ENCODE measurements at regions not wholly inside any gene's neighbourhood (a gene's known extent, or its start where the extent isn't known, plus 50 kb on each side); places are given as distances from the start of the nearest gene placed in this dataset.

- H3K4me3 ChIP-seq, result no peak overlapping the region
- H3K27ac ChIP-seq, result no peak overlapping the region
- no peaks in the 10 kb centered on the region for H3K4me1 ChIP-seq (replicated peaks in 1 of 2)
- no peaks in the 10 kb centered on the region for H3K27me3 ChIP-seq
- TF ChIP-seq POLR2A (IDR thresholded peaks at IDR 0.05), result no peak
- no peak for TF ChIP-seq CTCF (IDR thresholded peaks at IDR 0.05)
- no peak for DNase-seq
- no peaks in the 10 kb centered on the region for H3K9me3 ChIP-seq (replicated peaks in 1 of 3)
- intact Hi-C loops (cut with DNase I), result no loop called here
- H3K36me3 ChIP-seq (replicated peaks in 1 of 2), result no peaks in the 10 kb centered on the region
- 68 to 84% (median 79%) methylated on average over 5 of the region's 5 CpGs for WGBS, 4 donors
Measured at GRCh38 chr2:57543211-57543610, 503.4 kb upstream of the VRK2 start.

- no peak overlapping the region for H3K27ac ChIP-seq
- TF ChIP-seq POLR2A (IDR thresholded peaks at IDR 0.05) (no peak), CTCF (IDR thresholded peaks at IDR 0.05) (no peak)
- H3K27me3 ChIP-seq, result no peaks in the 10 kb centered on the region
- no peak overlapping the region for H3K4me3 ChIP-seq
- no peaks in the 10 kb centered on the region for H3K36me3 ChIP-seq (replicated peaks in 1 of 2)
- H3K4me1 ChIP-seq (replicated peaks in 1 of 2), result no peaks in the 10 kb centered on the region
- no peak for DNase-seq
- intact Hi-C loops (cut with DNase I), result no loop called here
- no peaks in the 10 kb centered on the region for H3K9me3 ChIP-seq (replicated peaks in 1 of 3)
Measured at GRCh38 chr2:57544624-57545023, 502.0 kb upstream of the VRK2 start.

GRCh38 chr2:57546478-57546877 lies 500.1 kb upstream of the VRK2 start:
- no peaks in the 10 kb centered on the region for H3K27me3 ChIP-seq
- no peak overlapping the region for H3K4me3 ChIP-seq
- TF ChIP-seq POLR2A (IDR thresholded peaks at IDR 0.05), result no peak
- no peak for TF ChIP-seq CTCF (IDR thresholded peaks at IDR 0.05)
- no peak overlapping the region for H3K27ac ChIP-seq
- intact Hi-C loops (cut with DNase I), result no loop called here
- H3K36me3 ChIP-seq (replicated peaks in 1 of 2), result no peaks in the 10 kb centered on the region
- no peak for DNase-seq
- no peaks in the 10 kb centered on the region for H3K9me3 ChIP-seq (replicated peaks in 1 of 3)
- no peaks in the 10 kb centered on the region for H3K4me1 ChIP-seq (replicated peaks in 1 of 2)

- Histone ChIP-seq H3K36me3 (replicated peaks in 1 of 2) (no peaks in the 10 kb centered on the region), H3K27ac (no peak overlapping the region), H3K27me3 (no peaks in the 10 kb centered on the region), H3K9me3 (replicated peaks in 1 of 3) (no peaks in the 10 kb centered on the region), H3K4me3 (no peak overlapping the region), H3K4me1 (replicated peaks in 1 of 2) (no peaks in the 10 kb centered on the region)
- TF ChIP-seq POLR2A (IDR thresholded peaks at IDR 0.05), result no peak
- TF ChIP-seq CTCF (IDR thresholded peaks at IDR 0.05), result no peak
- 37 to 44% (median 41%) methylated on average over 5 of the region's 5 CpGs for WGBS, 4 donors
- no peak for DNase-seq
- intact Hi-C loops (cut with DNase I), result no loop called here
Measured at GRCh38 chr2:57549642-57550102, 496.9 kb upstream of the VRK2 start.
